GM13976 (cell line): ENCODE measurements at regions not wholly inside any gene's neighbourhood (a gene's known extent, or its start where the extent isn't known, plus 50 kb on each side); places are given as distances from the start of the nearest gene placed in this dataset.

Source experiments
- DNase-seq: peaks from one replicate; pipeline ENCODE4 v3.0.0; 2012; ENCODE audit warnings: low spot score
- CTCF ChIP-seq: IDR thresholded peaks from 2 replicates; pipeline ENCODE4 v1.5.1; 2012; ENCODE audit warnings: borderline replicate concordance, mild to moderate bottlenecking; ENCODE audit not compliant: insufficient read depth; ENCODE audit errors: extremely low read depth, missing control alignments, control extremely low read depth
- in situ Hi-C: fragments of 300-500 bp; cut with MboI; formaldehyde crosslinking; loops from one replicate; pipeline ENCODE4 v1.12.0; 2022; ENCODE audit warnings: low sequenced_read_pairs, mixed read lengths, inconsistent platforms; ENCODE audit not compliant: unreplicated experiment

GRCh38 chr15:26134152-26134551, 271.0 kb upstream of the ATP10A start:
- DNase-seq = no peak
- in situ Hi-C loops = no loop called here
- no peak for TF ChIP-seq CTCF

- no peak for DNase-seq
- in situ Hi-C loops = no loop called here
- no peak for TF ChIP-seq CTCF
Observed at GRCh38 chr15:26132811-26133210, 269.7 kb upstream of the ATP10A start.

GRCh38 chr15:26129852-26130251, 266.7 kb upstream of the ATP10A start:
- no peak for DNase-seq
- no peak for TF ChIP-seq CTCF
- in situ Hi-C loops = no loop called here

DNA sequence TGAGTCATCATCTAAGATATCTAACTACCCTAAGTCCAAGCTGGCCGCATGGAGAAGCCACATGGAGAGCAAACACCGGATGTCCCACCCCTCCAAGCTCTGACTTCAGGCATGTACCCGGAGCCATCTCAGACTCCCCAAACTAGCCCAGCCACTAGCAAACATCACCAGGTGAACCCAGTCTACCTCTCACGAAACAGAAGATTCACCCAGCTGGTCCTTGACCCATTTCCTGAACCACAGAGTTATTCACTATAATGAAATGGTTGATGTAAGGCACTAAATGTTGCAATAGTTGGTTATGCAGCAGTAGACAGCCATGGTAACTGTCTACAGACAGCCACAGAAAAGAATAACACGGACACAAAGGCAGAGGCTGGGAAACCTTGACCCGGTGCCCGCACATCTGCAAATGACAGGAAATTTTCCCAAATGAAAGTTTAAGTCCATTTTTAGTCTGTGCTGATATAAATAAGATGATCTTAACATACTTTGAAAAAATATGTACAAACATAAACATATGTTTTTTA, 265.5 kb upstream of the ATP10A start:
- no peak for DNase-seq
- TF ChIP-seq CTCF = no peak
- in situ Hi-C loops = no loop called here

DNA sequence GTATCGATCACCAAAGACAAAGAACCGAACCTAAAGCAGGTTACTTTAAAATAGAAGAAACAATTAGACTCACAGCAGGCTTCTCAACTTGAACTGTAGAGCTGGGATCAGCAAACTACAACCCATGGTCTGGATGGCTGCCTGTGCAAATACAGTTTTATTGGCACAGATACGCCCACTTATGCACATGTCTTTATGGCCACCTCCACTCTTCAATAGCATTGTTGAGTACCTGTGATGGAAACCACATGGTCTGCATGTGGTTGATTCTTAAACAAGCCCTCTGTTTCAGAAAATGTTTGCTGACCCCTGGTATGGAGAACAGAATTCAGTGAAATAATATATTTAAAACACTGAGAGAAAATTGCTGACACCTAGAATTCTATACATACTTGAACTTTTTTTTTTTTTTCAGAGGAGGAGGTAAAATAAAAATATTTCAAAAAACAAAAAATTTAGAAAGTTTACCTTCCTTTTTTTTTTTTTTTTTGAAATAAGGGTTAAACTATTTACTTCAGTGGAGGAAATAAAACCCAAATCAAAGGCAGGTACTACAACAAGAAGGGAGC, 263.8 kb upstream of the ATP10A start:
- in situ Hi-C loops = no loop called here
- DNase-seq = no peak
- TF ChIP-seq CTCF = no peak

GRCh38 chr15:26126070-26126469, 262.9 kb upstream of the ATP10A start:
- in situ Hi-C loops = no loop called here
- TF ChIP-seq CTCF = no peak
- DNase-seq = no peak

DNA sequence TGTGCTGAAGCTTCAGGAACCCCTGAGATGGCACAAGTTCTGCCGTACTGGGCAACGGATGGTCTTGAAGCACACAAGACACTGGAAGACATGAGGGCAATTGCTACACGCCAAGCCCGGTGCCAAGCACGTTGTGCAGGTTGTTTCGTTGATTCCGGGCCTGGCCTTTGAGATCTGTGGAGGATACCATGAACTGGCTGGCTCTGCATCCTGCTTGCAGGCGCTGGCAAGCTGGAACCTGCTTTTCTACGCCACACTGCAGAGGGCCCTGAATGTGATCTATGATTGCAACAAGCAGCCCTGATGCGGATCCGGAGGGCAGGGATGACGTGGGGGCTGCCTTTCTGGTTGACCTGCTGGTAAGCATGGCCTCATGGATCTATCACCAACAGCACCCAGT, 262.5 kb upstream of the ATP10A start:
- DNase-seq = no peak
- in situ Hi-C loops = no loop called here
- no peak for TF ChIP-seq CTCF
